ENCODE measurements at regions not wholly inside any gene's neighbourhood (a gene's known extent, or its start where the extent isn't known, plus 50 kb on each side); places are given as distances from the start of the nearest gene placed in this dataset.

- TF ChIP-seq CTCF (conservative IDR thresholded peaks at IDR 0.05) (no peak), ZFX (IDR thresholded peaks at IDR 0.05) (no peak)
- H3K27ac ChIP-seq, result no peak overlapping the region
Measured at GRCh38 chr3:82354228-82354627, 592.8 kb upstream of the GBE1 start.

- TF ChIP-seq CTCF (conservative IDR thresholded peaks at IDR 0.05) (no peak), ZFX (IDR thresholded peaks at IDR 0.05) (no peak)
- no peak overlapping the region for H3K27ac ChIP-seq
Measured at GRCh38 chr3:82353306-82354171, 592.1 kb upstream of the GBE1 start.

GRCh38 chr3:82347585-82347984, 586.1 kb upstream of the GBE1 start:
- no peak for TF ChIP-seq ZFX (IDR thresholded peaks at IDR 0.05)
- TF ChIP-seq CTCF (conservative IDR thresholded peaks at IDR 0.05), result no peak
- H3K27ac ChIP-seq, result no peak overlapping the region

GRCh38 chr3:82342521-82342920, 581.1 kb upstream of the GBE1 start:
- TF ChIP-seq CTCF (conservative IDR thresholded peaks at IDR 0.05), result no peak
- TF ChIP-seq ZFX (IDR thresholded peaks at IDR 0.05), result no peak
- H3K27ac ChIP-seq, result no peak overlapping the region

GRCh38 chr3:82329300-82329699, 567.9 kb upstream of the GBE1 start:
- TF ChIP-seq ZFX (IDR thresholded peaks at IDR 0.05), result no peak
- TF ChIP-seq CTCF (conservative IDR thresholded peaks at IDR 0.05), result peak; percentile 55
- H3K27ac ChIP-seq, result no peak overlapping the region

- no peak overlapping the region for H3K27ac ChIP-seq
- TF ChIP-seq ZFX (IDR thresholded peaks at IDR 0.05) (no peak), CTCF (conservative IDR thresholded peaks at IDR 0.05) (no peak)
Measured at GRCh38 chr3:82311901-82312300, 550.5 kb upstream of the GBE1 start.

- TF ChIP-seq CTCF (conservative IDR thresholded peaks at IDR 0.05), result no peak
- TF ChIP-seq ZFX (IDR thresholded peaks at IDR 0.05), result no peak
- H3K27ac ChIP-seq, result no peak overlapping the region
Measured at GRCh38 chr3:82308755-82309154, 547.3 kb upstream of the GBE1 start.
